HG02798 (cell line): ENCODE measurements at regions not wholly inside any gene's neighbourhood (a gene's known extent, or its start where the extent isn't known, plus 50 kb on each side); places are given as distances from the start of the nearest gene placed in this dataset.

Experiments used
- ATAC-seq: cut with Tn5 transposase; IDR thresholded peaks from one replicate; pipeline ENCODE4 v1.9.1; 2021; ENCODE audit warnings: mild to moderate bottlenecking; ENCODE audit not compliant: unreplicated experiment, poor library complexity

DNA sequence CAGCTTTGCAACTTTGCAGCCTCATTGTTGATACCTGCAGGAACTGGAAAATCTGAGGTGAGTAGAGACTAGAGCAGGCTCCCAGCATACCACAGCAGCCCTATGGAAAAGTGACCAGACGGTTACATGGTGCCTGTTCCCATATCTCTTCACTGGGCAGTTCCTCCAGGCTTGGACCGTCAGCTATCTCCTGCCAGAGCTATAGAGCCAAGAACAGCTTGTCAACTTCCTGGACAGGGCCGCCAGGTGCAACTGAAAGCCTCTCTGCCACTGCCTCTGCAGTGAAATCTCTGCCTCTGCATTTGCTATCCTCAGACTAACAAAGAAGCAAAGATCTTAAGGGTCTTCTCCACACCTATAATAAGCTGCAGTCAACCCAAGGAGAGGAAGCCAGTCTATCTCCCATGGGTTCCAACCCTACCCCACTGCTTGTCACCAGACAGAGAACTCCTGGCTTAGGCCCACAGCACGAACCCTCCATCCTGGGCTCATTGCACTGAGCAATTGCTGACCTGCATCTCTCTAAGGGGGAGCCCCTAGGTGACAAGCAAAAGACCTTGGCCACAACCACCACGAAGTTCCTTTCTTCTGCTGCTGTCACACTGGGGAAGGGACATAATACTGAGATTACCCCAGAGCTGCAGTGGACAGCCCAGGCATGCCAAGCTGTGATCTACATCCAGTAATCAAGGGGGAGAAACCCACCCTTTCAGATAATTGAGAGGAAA lies 60.1 kb upstream of the KHDRBS2 start:
- no peak for ATAC-seq

GRCh38 chr6:62345446-62345845 lies 59.4 kb upstream of the KHDRBS2 start:
- ATAC-seq = no peak

GRCh38 chr6:62344850-62345249 lies 58.8 kb upstream of the KHDRBS2 start:
- ATAC-seq = no peak

GRCh38 chr6:62338477-62338876 lies 52.5 kb upstream of the KHDRBS2 start:
- ATAC-seq = no peak
